Erythroblast (primary cell): ENCODE measurements at regions not wholly inside any gene's neighbourhood (a gene's known extent, or its start where the extent isn't known, plus 50 kb on each side); places are given as distances from the start of the nearest gene placed in this dataset.

ENCODE experiments used
- DNase-seq, 2 experiments: peaks; one replicate each; lab custom pipeline; 2025; lab: John Stamatoyannopoulos, UW
- GATA1 ChIP-seq: IDR thresholded peaks from 2 replicates; pipeline ENCODE4 v1.6.1; 2011; ENCODE audit warnings: low read depth, mild to moderate bottlenecking, control low read depth, low read length, moderate library complexity
- POLR2A ChIP-seq: IDR thresholded peaks from 2 replicates; pipeline ENCODE4 v1.6.1; 2011; ENCODE audit warnings: mild to moderate bottlenecking, low read length

DNA sequence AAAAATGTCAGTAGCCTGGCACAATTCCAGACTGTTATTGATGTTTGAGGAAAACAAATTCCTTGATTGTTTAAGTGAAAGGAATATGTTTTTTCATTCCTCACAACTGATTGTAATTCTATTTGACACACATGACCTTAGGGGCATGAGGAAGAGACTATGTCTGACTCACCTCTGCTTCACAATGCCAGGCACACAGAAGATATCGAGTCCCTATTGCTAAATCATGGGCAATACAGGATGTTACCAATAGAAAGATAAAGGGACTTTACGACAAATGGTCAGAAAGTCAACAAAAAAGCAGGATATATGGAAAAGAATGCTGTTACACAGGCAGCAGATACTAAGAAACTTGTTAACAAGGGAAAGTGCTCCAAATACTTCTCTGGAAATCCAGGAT lies 1903.5 kb downstream of the EFNA5 start:
- DNase-seq: no peak
- TF ChIP-seq POLR2A: no peak
- no peak for TF ChIP-seq GATA1

DNA sequence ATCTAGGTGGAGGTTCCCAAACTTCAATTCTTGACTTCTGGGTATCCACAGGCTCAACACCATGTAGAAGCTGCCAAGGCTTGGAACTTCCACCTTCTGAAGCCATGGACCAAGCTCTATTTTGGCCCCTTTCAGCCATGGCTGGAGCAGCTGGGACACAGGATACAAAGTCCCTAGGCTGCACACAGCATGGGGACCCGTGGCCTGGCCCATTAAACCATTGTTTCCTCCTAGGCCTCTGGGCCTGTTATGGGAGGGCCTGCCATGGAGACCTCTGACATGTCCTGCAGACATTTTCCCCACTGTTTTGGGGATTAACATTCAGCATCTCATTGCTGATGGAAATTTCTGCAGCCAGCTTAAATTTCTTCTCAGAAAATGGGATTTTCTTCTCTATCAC lies 1908.0 kb downstream of the EFNA5 start:
- DNase-seq: no peak
- TF ChIP-seq GATA1: no peak
- no peak for TF ChIP-seq POLR2A

DNA sequence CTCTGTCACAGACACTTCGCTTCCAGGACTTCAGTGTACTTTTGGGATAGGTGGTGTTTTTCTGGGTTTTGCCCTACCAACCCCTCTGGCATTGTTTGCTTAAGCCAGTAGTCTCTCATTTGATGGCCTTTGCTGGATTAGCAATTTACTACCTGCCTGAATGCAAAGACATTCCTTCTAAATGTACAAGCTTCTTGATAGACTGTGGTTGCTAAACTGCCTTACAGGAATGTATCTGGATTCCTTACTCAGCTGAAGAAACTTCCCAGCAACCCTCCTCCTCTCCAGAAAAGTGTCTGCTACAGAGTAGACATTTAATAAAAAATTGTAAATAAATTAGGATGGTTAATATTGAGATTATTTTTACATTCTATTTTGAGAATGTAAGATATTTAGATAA lies 1916.7 kb downstream of the EFNA5 start:
- DNase-seq: no peak
- no peak for TF ChIP-seq GATA1

DNA sequence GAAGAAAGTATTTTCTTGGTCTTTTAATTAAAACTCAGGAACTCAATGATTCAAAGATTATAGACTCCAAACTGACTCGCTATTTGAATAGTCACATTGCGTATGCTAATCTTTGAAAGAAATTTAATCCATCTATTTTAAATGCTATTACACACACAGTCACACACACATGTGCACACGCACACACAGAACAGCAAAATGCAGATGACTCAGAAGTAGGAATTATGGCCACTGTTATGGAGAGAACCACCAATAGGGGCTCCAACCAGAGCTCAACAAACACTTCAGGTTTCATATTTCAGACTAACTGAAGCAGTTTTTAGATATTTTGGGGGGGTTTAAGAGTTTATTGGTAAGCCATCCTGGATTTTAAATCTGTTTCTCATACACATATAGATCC lies 1917.9 kb downstream of the EFNA5 start:
- TF ChIP-seq POLR2A (no peak), GATA1 (no peak)
- no peak for DNase-seq

DNA sequence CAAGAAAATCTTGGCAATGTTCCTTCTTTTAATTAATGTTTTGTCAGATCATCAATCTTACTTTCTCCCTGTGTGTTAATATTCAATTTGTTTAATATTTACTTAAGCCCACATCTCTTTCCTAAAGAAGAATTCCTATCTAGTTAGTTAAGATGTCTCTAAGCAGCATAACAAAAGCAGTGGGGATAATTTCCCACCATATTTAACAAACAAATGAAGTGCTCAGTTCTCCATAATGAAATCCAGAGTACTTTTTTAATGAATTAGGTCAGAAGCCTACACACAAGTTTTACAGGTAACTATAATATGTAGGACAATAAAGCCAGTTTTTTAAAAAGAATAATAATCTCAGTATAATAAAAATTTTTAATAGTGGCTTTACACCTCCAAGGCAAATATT lies 1918.8 kb downstream of the EFNA5 start:
- DNase-seq: no peak
- TF ChIP-seq POLR2A: no peak
- no peak for TF ChIP-seq GATA1

DNA sequence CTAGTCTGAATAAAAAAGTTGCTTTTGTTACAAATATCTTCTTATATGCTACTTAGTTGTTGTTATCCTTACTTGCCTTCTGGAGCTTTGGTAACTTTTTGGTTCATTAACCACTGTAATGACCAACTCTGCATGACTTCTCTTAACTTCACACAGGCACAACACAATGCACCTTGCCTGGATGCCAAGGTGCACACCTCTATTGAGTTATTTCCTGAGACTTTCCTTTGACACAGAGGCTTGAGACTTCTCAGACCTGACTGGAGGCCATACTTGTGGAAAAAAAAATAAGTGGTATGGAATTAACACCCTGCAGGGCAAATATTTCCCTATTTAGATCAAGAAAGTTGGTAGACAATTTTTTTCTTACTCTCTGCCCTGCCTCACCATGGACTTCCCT lies 1925.6 kb downstream of the EFNA5 start:
- DNase-seq: no peak
- TF ChIP-seq GATA1: no peak
- no peak for TF ChIP-seq POLR2A

DNA sequence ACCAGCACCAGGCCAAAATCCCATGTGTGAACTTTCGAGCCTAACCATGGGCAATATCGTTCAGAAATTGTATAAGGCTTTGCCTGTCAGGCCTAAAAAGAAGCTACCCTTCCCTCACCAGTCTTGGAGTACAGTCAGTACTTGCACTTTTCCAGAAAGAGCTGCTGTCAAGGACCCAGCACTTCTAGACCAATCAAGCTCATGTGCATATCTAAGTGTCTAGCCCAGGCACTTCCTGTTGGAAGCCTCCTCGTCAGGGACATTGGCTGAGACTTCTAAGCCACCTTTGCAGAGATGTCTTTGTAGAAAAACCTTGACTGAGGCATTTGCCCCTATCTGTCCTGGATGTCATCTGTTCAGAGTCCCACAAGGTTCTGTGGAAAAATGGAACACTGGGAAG lies 1930.5 kb downstream of the EFNA5 start:
- no peak for DNase-seq
- no peak for TF ChIP-seq GATA1

DNA sequence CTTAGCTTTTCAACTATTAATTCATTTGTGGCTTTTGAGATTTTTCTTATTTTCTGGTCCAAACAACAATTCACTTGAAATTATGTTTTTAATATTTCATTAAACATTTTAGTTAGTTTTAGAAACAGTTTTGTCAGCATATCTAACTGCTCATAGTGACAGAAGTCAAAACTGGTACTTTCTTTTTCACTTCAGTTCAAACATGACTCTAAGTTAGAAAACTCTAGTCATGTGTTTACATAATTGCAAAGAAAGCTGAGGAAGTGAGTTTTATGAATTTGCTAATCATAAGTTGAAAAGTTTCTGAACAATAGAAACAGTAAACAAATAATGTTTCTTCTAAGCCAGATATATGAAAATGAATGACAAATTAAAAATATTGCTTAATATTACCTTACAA lies 1931.0 kb downstream of the EFNA5 start:
- no peak for DNase-seq
- TF ChIP-seq GATA1 (no peak), POLR2A (no peak)

DNA sequence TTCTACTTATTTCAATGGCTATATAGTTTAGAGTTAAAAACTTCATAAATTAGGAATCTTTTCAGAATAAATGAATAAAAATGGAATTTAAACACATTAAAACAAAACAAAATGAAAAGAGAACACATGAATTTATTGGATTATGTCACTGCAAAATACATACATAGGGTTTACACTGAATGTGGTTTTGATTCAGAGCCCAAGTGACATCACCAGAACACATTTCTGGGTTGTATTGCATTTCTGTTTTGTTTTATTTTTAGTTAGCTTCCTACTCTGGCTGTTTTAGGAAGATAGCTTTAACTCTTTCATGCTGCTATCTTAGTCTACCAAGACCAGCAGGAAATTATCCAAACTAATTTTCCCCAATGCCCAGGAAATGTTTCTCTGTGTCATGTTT lies 1935.0 kb downstream of the EFNA5 start:
- no peak for DNase-seq
- TF ChIP-seq POLR2A (no peak), GATA1 (no peak)

DNA sequence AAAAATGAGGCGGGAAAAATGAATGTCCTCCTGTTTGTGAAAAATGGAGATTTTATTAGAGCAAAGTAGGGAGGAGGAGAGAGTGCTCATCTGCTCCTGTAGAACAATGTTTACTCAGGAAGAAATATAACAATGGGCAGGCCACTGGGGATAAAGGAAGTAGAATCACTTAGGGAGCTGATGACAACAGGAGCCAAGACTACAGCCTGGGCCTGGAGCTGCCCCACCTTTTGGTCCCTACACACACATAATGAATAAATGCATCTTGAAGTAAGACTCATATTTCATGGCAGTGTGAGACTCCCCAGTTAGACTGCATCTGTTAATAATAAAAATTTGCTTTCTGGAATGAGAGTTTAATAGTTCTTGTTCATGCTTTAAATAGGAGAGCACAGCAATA lies 1939.8 kb downstream of the EFNA5 start:
- DNase-seq: no peak
- TF ChIP-seq GATA1 (no peak), POLR2A (no peak)

DNA sequence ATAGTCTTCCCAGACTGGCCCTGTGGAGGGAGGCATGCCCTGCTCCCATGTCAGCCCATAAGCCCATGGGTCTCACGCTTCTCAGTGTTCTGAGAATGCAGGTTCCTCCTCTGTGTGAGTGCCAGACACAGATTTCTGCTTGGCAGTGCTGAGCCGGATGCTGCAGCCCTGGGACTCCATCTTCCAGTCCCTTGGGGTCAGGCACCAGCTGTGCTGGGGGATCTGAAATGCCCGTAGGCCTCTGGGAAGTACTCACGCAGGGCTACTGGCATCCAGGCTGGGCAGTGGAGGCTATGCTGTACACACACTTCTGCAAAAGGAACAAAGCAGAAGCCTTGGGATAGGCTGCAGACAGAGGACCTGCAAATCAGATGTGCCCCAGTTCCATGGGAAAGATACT lies 1944.6 kb downstream of the EFNA5 start:
- no peak for DNase-seq

DNA sequence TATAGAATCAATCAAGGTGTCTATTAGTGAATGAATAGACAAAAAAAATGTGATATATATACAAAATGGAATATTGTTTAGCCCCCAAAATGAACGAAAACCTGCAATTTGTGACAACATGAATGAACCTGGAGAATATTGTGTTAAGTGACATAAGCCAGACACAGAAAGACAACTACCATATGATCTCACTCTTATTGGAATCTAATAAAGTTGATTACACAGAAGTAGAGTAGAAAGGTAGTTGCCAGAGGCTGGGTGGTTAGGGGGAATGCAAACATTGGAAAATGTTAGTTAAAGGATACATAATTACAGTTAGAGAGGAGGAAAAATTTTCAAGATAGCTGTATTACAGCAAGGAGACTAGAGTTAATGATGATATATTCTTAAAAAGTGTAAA lies 1962.3 kb downstream of the EFNA5 start:
- no peak for TF ChIP-seq POLR2A
- TF ChIP-seq GATA1: no peak

More for the DNA sequence above, 1944.6 kb downstream of the EFNA5 start:
- TF ChIP-seq GATA1 (no peak), POLR2A (no peak)

DNA sequence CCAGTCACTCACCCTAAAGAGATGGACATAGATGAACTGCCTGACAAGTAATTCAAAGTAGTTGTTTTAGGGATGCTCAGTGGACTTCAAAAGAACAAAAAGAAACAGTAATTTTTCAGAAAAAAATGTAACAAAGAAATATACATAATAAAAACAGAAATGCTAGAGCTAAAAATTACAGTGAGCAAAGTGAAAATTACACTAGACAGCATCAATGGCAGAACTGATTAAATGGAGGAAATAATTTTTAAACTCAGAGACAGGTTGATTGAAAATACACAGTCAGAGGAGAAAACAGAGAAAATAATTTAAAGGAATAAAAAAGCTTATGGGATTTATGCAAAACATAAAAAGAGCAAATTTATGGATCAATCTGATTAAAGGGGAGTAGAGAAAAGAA lies 1968.4 kb downstream of the EFNA5 start:
- no peak for DNase-seq
- no peak for TF ChIP-seq POLR2A
- no peak for TF ChIP-seq GATA1

More for the DNA sequence above, 1962.3 kb downstream of the EFNA5 start:
- no peak for DNase-seq

DNA sequence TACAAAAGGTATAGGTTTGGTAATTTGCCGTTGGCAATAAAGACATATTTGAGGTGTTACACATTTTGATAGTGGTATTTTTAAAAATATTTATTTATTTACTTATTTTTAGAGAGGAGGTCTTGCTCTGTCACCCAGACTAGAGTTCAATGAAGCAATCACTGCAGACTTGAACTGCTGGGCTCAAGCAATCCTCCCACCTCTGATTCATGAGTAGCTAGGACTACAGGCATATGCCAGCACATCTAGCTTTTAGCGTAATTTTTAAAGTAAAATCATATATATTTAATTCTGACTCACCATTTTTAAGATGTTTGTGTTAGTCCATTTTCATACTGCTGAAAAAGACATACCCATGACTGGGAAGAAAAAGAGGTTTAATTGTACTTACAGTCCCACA lies 1974.3 kb downstream of the EFNA5 start:
- DNase-seq: no peak
- TF ChIP-seq GATA1 (no peak), POLR2A (no peak)

DNA sequence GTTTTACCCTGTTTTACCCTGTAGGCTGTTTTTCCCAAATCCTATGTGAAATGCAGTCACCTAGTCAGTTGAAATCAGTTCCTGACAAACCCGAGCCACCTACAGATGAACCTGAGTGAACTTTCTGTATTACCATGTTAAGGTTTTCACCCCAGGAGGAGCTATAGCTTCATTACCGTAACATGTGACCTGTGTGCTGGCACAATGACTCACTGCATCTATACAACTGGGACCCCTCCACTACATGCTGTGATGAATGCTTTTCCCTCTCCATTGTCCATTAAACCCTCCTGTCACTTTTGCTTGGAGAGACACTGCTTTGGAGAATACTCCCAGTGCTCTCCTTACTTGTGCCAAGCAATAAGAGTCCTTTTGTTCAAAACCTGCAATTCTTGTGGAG lies 1974.8 kb downstream of the EFNA5 start:
- DNase-seq: no peak
- TF ChIP-seq GATA1: no peak
- TF ChIP-seq POLR2A: no peak

DNA sequence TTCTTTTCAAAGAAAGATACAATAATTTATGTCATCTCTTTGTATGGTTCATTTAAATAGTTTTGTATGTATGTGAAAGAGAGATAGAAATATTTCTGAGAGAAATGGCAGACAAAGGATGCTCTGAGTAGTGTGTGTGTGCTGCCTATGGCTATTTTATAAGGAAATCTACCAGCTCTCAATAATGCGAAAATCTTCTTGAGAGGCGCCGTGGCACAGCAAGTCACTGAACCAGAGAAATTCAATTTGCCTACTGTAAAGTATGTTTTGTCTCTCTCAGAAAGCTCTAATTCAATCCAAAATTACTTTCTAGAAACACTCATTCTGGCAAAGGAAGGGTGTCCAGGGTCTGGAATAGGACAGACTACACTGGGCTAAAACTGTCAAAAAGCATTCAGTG lies 1981.1 kb downstream of the EFNA5 start:
- DNase-seq: no peak
- no peak for TF ChIP-seq POLR2A
- no peak for TF ChIP-seq GATA1
